CD4-positive, alpha-beta T cell treated with Interleukin-15 for 4 hours (primary cell): ENCODE measurements at regions not wholly inside any gene's neighbourhood (a gene's known extent, or its start where the extent isn't known, plus 50 kb on each side); places are given as distances from the start of the nearest gene placed in this dataset.

Experiments used
- DNase-seq: peaks from one replicate; pipeline ENCODE4 v3.0.0-alpha.2; 2020; ENCODE audit warnings: low spot score

DNA sequence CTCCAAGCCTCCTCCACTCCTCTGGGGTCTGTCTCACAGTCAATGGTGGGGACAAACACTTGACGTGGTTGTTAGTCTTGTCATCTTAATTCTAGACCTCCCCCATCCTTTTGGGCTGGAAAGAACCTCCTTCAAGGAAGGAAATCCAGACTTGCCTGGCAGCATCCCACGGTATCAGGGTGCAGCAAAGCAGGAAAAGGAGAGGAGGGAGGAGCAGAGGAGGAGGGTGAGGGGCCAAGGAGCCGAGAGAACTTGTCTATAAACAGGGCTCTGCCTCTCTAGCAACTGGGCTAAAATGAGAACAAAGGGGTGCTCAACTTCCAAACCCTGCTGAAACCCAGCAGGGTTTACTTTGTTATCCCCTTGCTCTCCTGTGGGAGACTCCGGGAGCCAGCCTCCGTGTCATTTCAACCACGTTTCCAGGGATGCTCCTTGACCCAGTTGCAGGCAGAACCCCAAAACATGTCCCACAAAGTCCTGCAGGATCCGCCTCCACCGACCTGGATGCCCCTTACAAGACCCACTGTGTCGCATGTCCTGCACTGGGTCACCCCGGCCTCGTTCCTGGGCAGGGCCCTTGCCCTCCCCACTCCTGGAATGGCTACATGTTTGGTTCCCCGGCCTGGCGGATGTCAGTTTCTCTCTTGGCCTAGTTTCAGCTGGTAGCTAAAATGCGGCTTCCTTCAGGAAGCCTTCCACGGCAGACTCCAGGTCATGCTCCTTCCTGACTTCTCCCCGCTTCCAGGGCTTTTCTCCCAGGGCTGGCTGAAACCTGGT is 69.7 kb upstream of the MGMT start:
- DNase-seq = no peak

DNA sequence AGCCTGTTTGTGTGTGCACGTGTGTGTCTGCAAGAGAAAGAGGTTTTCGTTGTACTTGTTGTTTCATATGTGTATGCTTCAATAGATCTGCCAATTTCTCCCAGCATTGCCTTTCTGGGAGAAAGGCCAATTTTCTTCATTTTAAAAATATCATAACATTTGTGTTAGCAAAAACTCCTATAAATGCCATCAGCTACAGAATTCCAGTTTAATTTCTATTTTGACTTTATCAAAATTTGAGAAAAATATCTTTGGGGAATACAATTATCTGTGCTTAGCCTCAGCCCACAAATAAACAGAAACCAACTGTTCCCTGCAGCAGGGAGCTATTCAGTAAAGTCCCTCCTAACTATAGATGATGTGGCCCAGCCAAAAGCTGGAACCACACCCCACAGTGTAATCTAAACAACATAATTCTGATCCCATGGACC is 68.3 kb upstream of the MGMT start:
- DNase-seq = no peak

DNA sequence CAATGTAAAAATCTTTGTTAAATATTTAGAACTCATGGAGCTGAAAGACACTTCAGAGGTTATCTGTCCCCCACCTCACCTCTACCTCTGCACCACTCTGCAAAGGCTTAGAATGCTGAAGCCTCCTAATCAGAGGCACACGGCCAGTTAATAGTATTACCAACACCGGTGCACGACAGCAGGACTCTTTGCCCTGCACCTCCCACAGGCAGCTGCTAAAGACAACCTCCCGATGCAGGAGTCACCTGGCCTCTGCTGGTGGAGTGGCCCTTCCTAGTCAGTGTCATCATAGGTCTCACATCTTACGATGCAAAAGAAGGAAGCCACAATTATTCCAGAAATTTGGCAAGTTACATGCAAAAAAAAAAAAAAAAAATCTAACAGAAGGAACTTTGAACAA is 66.6 kb upstream of the MGMT start:
- DNase-seq = no peak

DNA sequence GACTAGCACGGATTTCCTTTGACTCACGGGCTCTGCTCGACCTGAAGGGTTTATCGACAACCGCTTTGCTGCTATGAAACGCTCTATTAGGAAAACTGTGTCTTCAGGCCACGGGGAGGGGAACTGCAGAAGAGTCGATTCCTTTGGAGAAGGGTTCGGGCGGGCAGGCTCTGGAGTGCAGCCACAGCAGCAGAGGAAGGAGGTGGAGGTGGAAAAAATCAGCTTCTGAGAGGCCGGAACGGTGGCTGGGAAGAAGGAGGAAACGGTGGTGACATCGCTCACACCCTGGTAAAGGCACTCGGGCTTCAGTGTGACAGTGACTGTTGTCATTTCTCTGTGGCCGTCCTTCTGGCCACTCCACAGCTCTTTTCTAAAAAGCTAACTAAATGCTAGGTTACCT is 64.6 kb upstream of the MGMT start:
- no peak for DNase-seq

- DNase-seq = no peak
Observed at GRCh38 chr10:129404091-129404490, 63.0 kb upstream of the MGMT start.

DNA sequence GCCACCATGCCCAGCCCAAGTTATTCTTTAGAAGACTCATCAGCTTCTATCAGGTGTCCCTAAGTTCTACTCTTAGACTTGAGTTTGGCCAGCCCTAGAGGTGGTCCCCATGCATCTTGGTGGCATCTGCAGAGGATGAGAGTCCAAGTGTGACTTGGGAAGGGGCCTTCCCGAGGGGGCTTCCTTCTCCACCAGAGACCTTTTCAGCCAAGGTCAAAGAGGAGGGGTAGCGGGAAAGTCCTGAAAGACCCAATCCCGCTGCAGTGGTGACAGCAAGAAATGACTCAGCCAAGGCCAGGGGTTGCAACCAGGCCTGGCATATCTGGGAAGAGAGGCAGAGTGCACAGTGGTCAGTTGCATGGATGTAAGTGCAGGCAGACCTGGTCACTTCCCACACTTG is 61.7 kb upstream of the MGMT start:
- DNase-seq = no peak

DNA sequence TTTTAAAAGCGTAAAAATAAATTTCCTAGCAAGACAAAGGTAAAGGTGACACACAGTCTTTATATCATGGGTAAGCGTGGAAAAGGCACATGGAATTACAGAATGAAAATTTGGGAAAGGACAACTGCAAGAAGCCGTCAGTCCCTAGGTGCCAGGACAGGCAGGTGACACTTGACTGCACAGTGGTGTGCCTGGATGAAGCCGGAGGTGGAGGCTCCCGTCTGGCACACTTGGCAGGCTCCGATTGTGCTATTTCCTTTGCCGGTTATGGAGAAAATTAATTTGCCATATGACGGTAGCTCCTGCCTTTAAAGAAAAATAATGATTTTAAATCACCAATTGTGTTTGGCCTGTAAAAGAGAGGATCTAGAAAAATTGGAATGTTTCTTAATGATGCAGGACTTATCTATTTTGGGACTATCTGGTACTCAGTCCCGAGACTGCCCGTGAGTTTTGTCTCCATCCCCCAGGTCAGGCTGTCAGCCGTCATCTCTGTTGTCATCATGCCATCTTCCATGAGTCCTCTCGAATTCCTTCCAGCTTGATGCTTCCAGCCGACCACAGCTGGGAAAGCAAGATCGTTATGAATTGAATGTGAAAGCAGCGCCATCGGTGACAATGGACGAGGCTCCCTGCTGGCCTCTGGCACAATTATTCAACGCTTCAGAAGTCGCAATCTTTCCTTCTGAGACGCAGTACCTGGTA is 56.2 kb upstream of the MGMT start:
- no peak for DNase-seq

GRCh38 chr10:129411393-129411705 is 55.7 kb upstream of the MGMT start:
- DNase-seq = no peak

GRCh38 chr10:129411772-129412171 is 55.3 kb upstream of the MGMT start:
- DNase-seq = no peak

DNA sequence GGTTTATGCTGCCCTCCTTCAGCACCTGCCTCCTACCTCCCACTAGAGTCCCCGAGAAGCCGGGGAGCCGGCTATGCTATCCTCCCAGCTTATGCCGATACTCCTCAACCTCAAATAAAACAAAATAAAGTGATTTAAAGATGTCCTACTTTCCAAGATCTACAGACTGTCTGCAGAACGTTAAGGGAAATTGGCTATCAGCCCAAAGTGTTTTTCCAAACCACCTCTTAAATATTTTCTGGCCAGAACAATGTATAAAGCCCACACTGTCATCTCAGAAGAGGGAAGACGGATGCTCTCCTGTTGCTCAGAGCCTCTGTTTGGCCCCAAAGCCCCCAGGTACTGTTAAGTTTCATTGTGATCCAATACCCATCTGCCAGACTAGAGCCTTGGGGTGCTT is 54.0 kb upstream of the MGMT start:
- no peak for DNase-seq

DNA sequence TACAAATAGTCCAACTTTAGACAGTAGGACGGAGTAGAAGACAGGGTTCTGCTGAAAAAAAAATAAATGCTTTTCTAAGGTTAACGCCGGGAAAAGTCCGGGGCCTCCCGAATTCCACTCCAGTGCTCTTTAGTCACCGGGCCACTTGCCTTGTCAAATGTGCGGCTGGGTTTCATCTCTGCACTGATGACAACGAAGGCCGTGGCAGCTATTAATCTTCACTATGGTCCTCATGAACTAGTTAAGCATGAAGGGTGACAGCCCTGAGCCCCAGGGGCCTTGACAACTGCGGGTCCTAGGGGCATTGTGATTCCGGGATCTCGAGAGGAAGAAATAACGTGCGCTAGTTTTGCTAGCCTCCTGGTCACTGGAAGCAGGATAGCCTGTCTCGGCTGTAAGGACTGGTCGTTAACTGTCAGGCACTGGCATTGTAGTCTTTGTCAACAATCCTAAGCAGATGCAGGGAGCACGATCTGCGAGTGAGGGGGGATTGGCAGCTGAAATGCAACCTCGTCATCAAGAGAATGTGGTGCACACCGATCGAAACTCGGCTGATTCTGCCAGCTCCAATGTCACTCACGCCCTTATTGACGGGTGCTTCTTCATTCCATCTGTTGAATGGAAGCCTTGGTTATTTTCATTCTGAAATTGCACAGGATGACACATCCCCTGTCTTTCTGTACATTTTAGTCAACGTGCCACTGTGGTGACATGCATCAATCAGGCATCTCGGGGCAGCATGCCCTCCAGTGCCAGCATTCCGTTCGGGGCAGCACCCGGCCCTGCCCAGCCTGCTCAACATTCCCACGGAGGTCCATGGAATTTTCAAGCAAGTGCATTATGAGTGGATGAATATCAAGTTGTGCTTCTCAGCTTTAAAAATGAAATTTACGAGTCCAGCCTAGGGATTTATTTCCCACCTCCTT is 51.6 kb upstream of the MGMT start:
- DNase-seq = no peak

DNA sequence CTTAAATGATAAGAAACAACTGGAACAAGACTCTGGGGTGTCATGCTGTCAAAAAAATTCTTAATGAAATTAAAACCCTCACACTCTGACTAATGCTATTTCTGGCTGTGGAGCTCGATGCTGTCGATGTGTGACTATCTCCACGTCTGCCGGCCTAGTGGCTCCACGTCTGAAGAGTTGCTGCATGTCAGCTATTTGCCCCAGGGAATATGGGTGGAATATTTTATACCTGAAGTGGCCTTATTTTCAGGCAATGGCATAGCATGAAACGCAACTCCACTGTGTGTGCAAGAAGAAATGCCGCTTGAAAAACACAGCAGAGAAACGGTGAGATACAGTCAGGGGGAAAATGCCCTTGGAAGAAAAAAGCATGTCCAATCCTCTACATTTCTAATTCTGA is 50.9 kb upstream of the MGMT start:
- no peak for DNase-seq

GRCh38 chr10:129416956-129417765 is 49.9 kb upstream of the MGMT start:
- no peak for DNase-seq
